ENCODE measurements at regions not wholly inside any gene's neighbourhood (a gene's known extent, or its start where the extent isn't known, plus 50 kb on each side); places are given as distances from the start of the nearest gene placed in this dataset.

- 71 to 87% methylated on average over 2 of the region's 2 CpGs for WGBS, 2 experiments (ENCODE audit: insufficient coverage in 1 of 2, insufficient read length in 1 of 2)
- no peaks in the 10 kb centered on the region for H3K4me1 ChIP-seq (ENCODE audit: control insufficient read depth, insufficient read depth, low read length)
- peaks cover 24% of the 10 kb centered on the region for H3K27me3 ChIP-seq (ENCODE audit: control insufficient read depth, insufficient read depth, low read length, poor library complexity, severe bottlenecking)
- H3K27ac ChIP-seq (ENCODE audit: low read depth, low read length) = no peak overlapping the region
- H3K9me3 ChIP-seq (ENCODE audit: control insufficient read depth, low read length) = no peaks in the 10 kb centered on the region
- H3K9ac ChIP-seq (ENCODE audit: extremely low read depth, low read length, poor library complexity, severe bottlenecking) = no peak overlapping the region
- DNase-seq = no peak
- Mint-ChIP-seq H3K4me3 (no peak overlapping the region), H3K4me1 (peaks cover 7% of the 10 kb centered on the region), H3K27ac (no peak overlapping the region), H3K27me3 (ENCODE audit: insufficient read depth) (peaks cover 9% of the 10 kb centered on the region), H3K36me3 (ENCODE audit: low read depth) (no peaks in the 10 kb centered on the region), H3K9me3 (no peaks in the 10 kb centered on the region)
- no peak for TF ChIP-seq CTCF (conservative IDR thresholded peaks at IDR 0.05)
- H3K4me3 ChIP-seq (ENCODE audit: low read length) = no peak overlapping the region
- no peaks in the 10 kb centered on the region for H3K36me3 ChIP-seq (ENCODE audit: control insufficient read depth, insufficient read depth, low read length)
Observed at GRCh38 chr9:73059247-73059646, 92.4 kb upstream of the ANXA1 start.

- TF ChIP-seq CTCF (conservative IDR thresholded peaks at IDR 0.05) = no peak
- Histone ChIP-seq H3K4me3 (ENCODE audit: low read length) (no peak overlapping the region), H3K27me3 (ENCODE audit: control insufficient read depth, insufficient read depth, low read length, poor library complexity, severe bottlenecking) (peaks cover 24% of the 10 kb centered on the region), H3K4me1 (ENCODE audit: control insufficient read depth, insufficient read depth, low read length) (no peaks in the 10 kb centered on the region), H3K36me3 (ENCODE audit: control insufficient read depth, insufficient read depth, low read length) (no peaks in the 10 kb centered on the region), H3K27ac (ENCODE audit: low read depth, low read length) (no peak overlapping the region), H3K9me3 (ENCODE audit: control insufficient read depth, low read length) (no peaks in the 10 kb centered on the region), H3K9ac (ENCODE audit: extremely low read depth, low read length, poor library complexity, severe bottlenecking) (no peak overlapping the region)
- H3K36me3 Mint-ChIP-seq (ENCODE audit: low read depth) = no peaks in the 10 kb centered on the region
- H3K4me1 Mint-ChIP-seq = peaks cover 29% of the 10 kb centered on the region
- peaks cover 7% of the 10 kb centered on the region for H3K27me3 Mint-ChIP-seq (ENCODE audit: insufficient read depth)
- no peaks in the 10 kb centered on the region for H3K9me3 Mint-ChIP-seq
- 89 to 94% methylated on average over 4 to 5 of the region's 5 CpGs for WGBS, 2 experiments (ENCODE audit: insufficient coverage in 1 of 2, insufficient read length in 1 of 2)
- DNase-seq = no peak
- no peak overlapping the region for H3K4me3 Mint-ChIP-seq
- no peak overlapping the region for H3K27ac Mint-ChIP-seq
Observed at GRCh38 chr9:73056245-73056644, 95.4 kb upstream of the ANXA1 start.

- TF ChIP-seq CTCF (conservative IDR thresholded peaks at IDR 0.05) = no peak
- no peaks in the 10 kb centered on the region for H3K4me1 ChIP-seq (ENCODE audit: control insufficient read depth, insufficient read depth, low read length)
- H3K4me3 Mint-ChIP-seq = no peak overlapping the region
- H3K4me1 Mint-ChIP-seq = peaks cover 27% of the 10 kb centered on the region
- H3K36me3 Mint-ChIP-seq (ENCODE audit: low read depth) = no peaks in the 10 kb centered on the region
- H3K4me3 ChIP-seq (ENCODE audit: low read length) = no peak overlapping the region
- H3K36me3 ChIP-seq (ENCODE audit: control insufficient read depth, insufficient read depth, low read length) = no peaks in the 10 kb centered on the region
- DNase-seq = no peak
- H3K9me3 ChIP-seq (ENCODE audit: control insufficient read depth, low read length) = no peaks in the 10 kb centered on the region
- no peaks in the 10 kb centered on the region for H3K9me3 Mint-ChIP-seq
- H3K27ac ChIP-seq (ENCODE audit: low read depth, low read length) = no peak overlapping the region
- H3K27me3 ChIP-seq (ENCODE audit: control insufficient read depth, insufficient read depth, low read length, poor library complexity, severe bottlenecking) = peaks cover 19% of the 10 kb centered on the region
- no peak overlapping the region for H3K9ac ChIP-seq (ENCODE audit: extremely low read depth, low read length, poor library complexity, severe bottlenecking)
- H3K27me3 Mint-ChIP-seq (ENCODE audit: insufficient read depth) = peaks cover 7% of the 10 kb centered on the region
- H3K27ac Mint-ChIP-seq = no peak overlapping the region
Observed at GRCh38 chr9:73054091-73054490, 97.6 kb upstream of the ANXA1 start.

Measured in endodermal cell (in vitro differentiated cells).